Progenitor cell of endocrine pancreas (in vitro differentiated cells): ENCODE measurements at regions not wholly inside any gene's neighbourhood (a gene's known extent, or its start where the extent isn't known, plus 50 kb on each side); places are given as distances from the start of the nearest gene placed in this dataset.

Experiments used
- DNase-seq: peaks from one replicate; pipeline ENCODE4 v3.0.0; 2021; ENCODE audit warnings: low spot score; ENCODE audit not compliant: unreplicated experiment
- H3K27ac Mint-ChIP-seq: 2 replicates; pipeline ENCODE4 v1.8.0; 2021; ENCODE audit warnings: mild to moderate bottlenecking, moderate library complexity, mixed read lengths
- H3K27me3 Mint-ChIP-seq: 2 replicates; pipeline ENCODE4 v1.8.0; 2021; ENCODE audit warnings: mixed read lengths
- H3K36me3 Mint-ChIP-seq: 2 replicates; pipeline ENCODE4 v1.8.0; 2022; ENCODE audit warnings: mixed read lengths; ENCODE audit not compliant: insufficient read depth
- H3K4me1 Mint-ChIP-seq: 2 replicates; pipeline ENCODE4 v1.8.0; 2021; ENCODE audit warnings: low read depth, mixed read lengths
- H3K4me3 Mint-ChIP-seq: 2 replicates; pipeline ENCODE4 v1.8.0; 2021; ENCODE audit warnings: low read depth, mild to moderate bottlenecking, moderate library complexity, mixed read lengths
- H3K9me3 Mint-ChIP-seq: 2 replicates; pipeline ENCODE4 v1.8.0; 2021; ENCODE audit warnings: low read depth, mixed read lengths
- TF ChIP-seq, protein P1 (sequence below): fragments of 200-600 bp; sonication (generic); IDR thresholded peaks from one replicate; pipeline ENCODE4 v1.5.0; 2021; ENCODE audit warnings: antibody characterized with exemption, mild to moderate bottlenecking; ENCODE audit not compliant: unreplicated experiment

DNA sequence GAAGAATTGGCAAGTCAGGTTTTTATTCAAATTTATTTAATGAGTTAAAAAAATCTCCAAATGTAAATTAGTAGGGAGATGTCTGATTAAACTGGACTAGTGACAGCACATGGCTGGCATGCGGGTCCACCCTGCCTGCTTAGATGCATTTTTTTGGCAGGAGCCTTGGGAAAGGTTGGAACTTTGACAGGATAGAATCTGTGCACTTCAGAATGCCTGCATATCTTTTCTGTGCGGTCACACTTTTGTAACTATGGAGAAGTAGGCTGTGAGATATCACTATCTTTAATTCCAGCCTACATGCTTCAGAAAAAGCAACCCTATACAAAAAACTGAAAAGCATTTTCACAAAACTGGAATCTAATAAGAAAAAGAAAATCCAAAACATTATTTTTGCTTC is 317.8 kb downstream of the MBD2 start:
- Mint-ChIP-seq H3K4me1 (no peaks in the 10 kb centered on the region), H3K27me3 (no peaks in the 10 kb centered on the region), H3K9me3 (no peaks in the 10 kb centered on the region), H3K36me3 (no peaks in the 10 kb centered on the region), H3K27ac (no peak overlapping the region), H3K4me3 (no peak overlapping the region)
- DNase-seq = no peak
- TF ChIP-seq, protein P1, sequence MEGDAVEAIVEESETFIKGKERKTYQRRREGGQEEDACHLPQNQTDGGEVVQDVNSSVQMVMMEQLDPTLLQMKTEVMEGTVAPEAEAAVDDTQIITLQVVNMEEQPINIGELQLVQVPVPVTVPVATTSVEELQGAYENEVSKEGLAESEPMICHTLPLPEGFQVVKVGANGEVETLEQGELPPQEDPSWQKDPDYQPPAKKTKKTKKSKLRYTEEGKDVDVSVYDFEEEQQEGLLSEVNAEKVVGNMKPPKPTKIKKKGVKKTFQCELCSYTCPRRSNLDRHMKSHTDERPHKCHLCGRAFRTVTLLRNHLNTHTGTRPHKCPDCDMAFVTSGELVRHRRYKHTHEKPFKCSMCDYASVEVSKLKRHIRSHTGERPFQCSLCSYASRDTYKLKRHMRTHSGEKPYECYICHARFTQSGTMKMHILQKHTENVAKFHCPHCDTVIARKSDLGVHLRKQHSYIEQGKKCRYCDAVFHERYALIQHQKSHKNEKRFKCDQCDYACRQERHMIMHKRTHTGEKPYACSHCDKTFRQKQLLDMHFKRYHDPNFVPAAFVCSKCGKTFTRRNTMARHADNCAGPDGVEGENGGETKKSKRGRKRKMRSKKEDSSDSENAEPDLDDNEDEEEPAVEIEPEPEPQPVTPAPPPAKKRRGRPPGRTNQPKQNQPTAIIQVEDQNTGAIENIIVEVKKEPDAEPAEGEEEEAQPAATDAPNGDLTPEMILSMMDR = no peak

GRCh38 chr18:53894675-53895442 is 329.6 kb downstream of the MBD2 start:
- Mint-ChIP-seq H3K9me3 (no peaks in the 10 kb centered on the region), H3K4me1 (no peaks in the 10 kb centered on the region), H3K27ac (no peak overlapping the region), H3K4me3 (no peak overlapping the region), H3K36me3 (no peaks in the 10 kb centered on the region), H3K27me3 (no peaks in the 10 kb centered on the region)
- DNase-seq = no peak
- TF ChIP-seq, protein P1 = no peak

GRCh38 chr18:53887447-53887846 is 337.0 kb downstream of the MBD2 start:
- H3K36me3 Mint-ChIP-seq = no peaks in the 10 kb centered on the region
- H3K9me3 Mint-ChIP-seq = no peaks in the 10 kb centered on the region
- H3K4me3 Mint-ChIP-seq = no peak overlapping the region
- no peak for DNase-seq
- no peak overlapping the region for H3K27ac Mint-ChIP-seq
- TF ChIP-seq, protein P1 = no peak
- no peaks in the 10 kb centered on the region for H3K4me1 Mint-ChIP-seq
- no peaks in the 10 kb centered on the region for H3K27me3 Mint-ChIP-seq

DNA sequence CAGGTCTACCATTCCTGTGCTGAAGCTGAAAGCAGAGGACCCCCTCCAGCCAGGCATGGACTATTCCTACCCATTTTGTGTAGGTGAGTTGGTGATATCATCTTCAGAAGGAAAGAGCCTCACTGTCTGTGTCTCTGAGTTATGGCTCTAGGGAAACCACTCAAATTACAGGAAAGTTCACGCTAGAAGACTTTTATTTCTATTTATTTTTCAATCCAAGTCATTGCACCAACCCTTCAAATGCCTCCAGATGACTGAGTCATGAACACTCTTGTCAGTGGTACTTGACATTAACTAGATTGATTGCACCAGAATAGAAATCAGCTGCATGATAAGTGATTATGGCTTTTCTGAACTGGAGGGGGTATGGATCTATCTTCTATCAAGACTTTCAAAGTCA is 338.4 kb downstream of the MBD2 start:
- Mint-ChIP-seq H3K36me3 (no peaks in the 10 kb centered on the region), H3K4me3 (no peak overlapping the region), H3K4me1 (no peaks in the 10 kb centered on the region), H3K27me3 (no peaks in the 10 kb centered on the region), H3K9me3 (no peaks in the 10 kb centered on the region), H3K27ac (no peak overlapping the region)
- no peak for DNase-seq
- TF ChIP-seq, protein P1 = no peak

- TF ChIP-seq, protein P1 = no peak
- no peak for DNase-seq
- no peaks in the 10 kb centered on the region for H3K36me3 Mint-ChIP-seq
- no peak overlapping the region for H3K4me3 Mint-ChIP-seq
- no peaks in the 10 kb centered on the region for H3K27me3 Mint-ChIP-seq
- peaks cover 3% of the 10 kb centered on the region for H3K9me3 Mint-ChIP-seq
- no peaks in the 10 kb centered on the region for H3K4me1 Mint-ChIP-seq
- no peak overlapping the region for H3K27ac Mint-ChIP-seq
Observed at GRCh38 chr18:53883771-53884170, 340.7 kb downstream of the MBD2 start.
